HG03196 (cell line): ENCODE measurements at regions not wholly inside any gene's neighbourhood (a gene's known extent, or its start where the extent isn't known, plus 50 kb on each side); places are given as distances from the start of the nearest gene placed in this dataset.
"Not testable (repeated sequence)": the region's sequence is repeated elsewhere in the genome, so short reads cannot be mapped to it uniquely, and the experiment has no call there.

Experiments used
- ATAC-seq: cut with Tn5 transposase; IDR thresholded peaks from one replicate; pipeline ENCODE4 v1.9.1; 2021; ENCODE audit not compliant: unreplicated experiment

DNA sequence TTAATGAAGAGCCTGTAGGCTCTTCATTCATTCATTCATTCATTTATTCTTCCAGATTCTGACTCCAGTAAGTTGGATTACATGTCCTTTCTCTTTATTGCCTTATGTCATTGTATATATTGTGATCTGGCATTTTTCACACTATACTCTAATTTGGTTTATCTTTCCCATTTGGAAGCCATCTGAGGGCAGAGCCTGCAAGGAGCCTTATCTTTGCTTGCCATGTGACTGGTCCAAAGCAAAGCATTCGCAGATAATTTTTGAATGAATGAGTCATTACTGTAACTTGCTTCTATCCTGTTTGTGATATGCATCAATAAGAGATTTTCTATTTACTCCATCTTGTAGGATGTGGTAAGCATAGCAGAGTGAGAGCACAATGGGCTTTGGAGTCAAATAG, 108.4 kb upstream of the DAB1 start:
- no peak for ATAC-seq

DNA sequence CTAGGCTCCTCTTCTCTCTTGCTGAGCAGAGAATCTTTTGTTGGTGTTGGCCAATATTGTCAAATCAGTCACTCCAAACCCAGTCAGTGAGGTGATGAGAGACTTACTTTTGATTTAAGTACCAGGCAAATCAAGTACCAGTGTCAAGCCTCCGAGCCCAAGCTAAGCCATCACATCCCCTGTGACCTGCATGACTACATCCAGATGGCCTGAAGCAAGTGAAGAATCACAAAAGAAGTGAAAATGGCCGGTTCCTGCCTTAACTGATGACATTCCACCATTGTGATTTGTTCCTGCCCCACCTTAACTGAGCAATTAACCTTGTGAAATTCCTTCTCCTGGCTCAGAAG, 107.0 kb upstream of the DAB1 start:
- ATAC-seq = not testable (repeated sequence)

DNA sequence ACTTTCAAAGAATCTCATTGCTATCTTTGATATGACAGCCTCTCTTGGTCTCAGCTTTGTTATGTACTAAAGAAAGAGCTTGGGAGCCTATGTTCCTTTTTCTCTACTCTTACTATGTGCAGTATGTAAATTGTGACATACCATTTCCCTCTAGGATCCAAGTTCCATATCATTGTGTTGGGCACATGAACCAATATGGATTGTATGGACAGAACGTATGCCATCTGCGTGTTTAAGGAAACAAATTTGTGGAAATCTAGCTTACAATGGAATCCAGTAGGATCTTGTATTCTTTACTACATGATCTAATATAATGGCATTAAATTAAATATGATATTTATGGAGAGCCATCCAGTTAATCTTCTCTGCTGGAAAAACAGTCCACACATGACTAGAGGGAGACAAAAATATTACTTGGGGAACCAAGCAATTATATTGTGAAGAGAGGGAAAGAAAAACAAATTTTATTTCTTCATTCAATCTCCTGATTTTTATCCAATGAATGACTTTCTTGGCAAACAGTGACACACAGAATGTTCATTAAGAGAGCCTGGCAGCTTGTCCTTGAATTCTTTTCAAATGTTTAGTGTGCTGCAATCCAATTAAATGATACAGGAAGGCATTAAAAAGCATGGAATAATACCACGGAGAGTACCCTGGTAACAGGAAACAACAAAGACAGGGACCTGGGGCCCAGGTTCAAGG, 106.5 kb upstream of the DAB1 start:
- ATAC-seq = no peak

DNA sequence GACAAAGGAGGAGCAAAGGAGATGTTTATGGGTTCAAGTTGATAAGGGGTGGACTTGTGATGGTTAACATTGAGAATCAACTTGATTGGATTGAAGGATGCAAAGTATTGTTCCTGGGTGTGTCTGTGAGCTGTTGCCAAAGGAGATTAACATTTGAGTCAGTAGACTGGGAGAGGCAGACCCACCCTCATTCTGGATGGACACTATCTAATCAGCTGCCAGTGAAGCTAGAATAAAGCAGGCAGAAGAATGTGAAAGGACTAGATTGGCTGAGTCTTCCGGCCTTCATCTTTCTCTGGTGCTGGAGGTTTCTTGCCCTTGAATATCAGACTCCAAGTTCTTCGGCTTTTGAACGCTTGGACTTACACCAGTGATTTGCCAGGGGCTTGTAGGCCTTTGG, 98.7 kb upstream of the DAB1 start:
- no peak for ATAC-seq

DNA sequence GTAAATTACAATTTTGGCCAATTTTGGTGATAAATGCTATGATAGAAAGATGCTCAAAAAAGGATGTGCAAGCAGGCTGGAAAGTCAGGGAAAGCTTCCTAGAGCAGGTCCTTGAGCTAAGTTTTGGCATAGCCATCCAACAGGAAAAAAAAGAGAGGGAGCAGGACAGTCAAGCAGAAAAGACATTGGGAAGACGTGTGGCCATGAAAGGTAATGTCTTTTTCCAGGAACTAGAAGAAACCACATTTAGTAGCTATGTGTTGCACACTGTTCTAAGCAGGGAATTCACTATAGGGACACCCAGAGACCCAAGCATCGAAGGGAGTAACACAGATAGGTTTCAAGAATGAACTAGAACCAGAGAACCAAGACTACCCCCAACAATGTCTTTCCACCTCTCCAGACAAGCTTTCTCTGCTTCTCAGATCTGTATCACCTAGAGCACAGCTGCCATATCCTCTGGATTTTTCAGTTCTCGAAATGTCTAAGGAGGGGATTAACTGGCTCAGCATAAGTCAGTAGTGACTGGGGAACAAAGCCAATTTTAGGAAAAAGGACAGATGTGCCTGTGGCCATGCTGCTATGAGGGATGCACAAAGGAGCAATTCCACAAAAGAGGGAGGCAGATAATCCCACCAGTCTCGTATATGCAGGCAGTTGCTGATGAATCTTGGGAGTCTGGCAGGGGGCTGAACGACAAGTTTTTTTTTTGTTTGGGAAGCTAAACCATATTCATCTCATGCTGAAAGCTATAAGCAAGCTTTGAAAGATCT, 97.1 kb upstream of the DAB1 start:
- no peak for ATAC-seq

DNA sequence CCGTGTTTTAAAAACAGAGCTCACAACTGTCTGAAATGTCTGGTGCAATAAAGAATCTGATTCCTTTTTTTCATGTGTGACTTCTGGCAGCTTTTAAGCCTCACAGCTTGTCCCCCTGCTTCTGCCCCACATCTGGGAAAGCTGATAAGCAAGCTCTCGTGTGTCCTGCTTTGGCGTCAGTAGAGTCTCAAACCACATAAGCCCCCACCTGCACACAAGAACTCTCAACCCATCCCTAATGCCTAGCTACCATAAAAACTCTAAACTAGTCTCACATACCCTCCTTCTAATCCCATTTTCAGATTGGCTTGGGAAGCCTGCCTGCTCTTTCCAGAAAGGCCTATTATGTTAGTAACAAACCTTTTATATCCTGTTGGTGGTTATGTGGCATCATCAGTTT, 94.6 kb upstream of the DAB1 start:
- no peak for ATAC-seq

DNA sequence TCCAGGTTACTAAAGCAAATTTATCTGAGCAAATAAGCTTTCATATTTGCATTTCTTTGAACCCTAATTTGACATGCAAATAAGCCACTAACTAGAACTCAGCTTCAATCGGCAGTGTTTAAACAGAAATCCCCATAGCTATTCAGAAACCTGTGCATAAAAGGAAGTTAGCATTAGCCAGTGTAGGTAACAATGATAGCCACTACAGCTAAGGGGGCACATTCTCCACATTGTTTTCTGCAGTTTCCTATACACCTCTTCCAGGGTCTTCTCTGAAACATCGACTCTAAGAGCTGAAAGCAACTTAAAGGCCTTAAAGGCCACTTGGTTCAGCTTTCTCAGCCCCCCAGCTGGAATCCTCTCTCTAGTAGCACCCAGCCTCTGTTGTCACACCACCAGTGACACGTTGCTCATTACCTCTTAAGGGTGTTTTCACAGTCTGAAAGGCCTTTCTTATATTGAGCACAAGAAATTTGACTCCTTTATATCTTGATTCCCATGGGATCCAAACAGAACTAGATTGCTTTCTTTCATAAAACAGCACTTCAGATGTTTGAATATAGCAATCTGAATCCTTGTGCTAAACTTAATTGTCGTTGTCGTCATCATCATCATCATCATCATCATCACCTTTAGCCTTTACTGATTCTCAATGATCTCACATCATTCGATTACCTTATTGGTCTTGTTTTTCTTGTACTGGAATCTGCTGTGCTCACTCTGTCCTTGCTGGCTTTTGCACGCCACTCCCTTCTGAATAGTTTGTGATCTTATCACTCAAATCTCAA, 93.9 kb upstream of the DAB1 start:
- ATAC-seq = no peak

DNA sequence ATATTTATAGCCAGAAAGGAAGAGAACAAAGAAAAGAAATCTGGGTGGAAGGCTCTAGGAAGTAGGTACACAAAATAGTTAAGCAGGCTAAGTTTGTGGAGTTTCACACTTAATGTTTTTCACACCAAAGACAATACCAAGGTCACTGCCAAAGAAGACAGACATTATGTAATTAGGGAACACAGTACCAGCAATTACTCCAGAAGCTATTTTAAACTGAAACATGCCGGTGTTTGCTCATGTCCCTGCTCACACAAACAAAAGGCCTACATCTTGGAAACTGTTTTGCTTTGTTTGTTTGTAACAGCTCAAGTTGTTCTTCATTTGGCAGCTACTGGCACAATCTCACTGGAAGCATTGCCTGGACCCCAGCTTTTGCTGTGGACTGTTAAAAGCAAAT, 88.5 kb upstream of the DAB1 start:
- no peak for ATAC-seq

DNA sequence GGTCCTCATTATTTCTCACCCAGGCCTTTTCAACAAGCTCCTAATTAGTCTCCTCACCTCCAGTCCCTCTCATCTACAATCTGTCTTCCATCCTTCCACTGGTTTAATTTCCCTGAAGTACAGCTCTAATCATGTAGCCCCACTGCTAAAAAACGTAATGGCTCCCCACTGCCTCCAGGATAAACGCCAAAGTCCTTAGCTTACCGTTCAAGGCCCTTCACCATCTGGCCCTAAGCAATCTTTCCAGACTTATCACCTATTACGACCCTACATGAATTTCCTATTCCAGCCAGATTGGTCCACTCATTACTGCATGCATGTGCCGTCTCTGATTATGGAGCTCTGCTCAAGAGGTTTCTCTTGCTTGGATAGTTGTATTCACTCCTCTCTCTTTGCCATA, 83.1 kb upstream of the DAB1 start:
- no peak for ATAC-seq

DNA sequence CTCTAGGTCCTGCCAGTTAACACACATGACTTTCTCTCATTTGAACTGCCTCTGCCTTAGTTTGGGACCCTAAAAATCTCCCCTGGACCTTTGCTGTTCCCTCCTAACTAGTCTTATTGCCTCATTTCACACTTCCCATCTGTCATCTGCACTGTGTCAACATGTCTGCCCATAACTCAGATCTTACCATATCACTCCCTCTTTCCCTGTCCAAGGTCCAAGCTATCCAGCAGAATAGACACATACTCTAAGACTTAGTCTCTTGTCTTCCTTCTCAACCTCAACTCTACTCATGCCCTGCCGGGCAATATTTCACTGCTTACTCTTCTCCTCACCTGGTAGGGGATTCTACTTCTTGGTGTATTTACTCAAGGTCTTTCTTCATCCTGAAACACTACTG, 79.5 kb upstream of the DAB1 start:
- no peak for ATAC-seq

DNA sequence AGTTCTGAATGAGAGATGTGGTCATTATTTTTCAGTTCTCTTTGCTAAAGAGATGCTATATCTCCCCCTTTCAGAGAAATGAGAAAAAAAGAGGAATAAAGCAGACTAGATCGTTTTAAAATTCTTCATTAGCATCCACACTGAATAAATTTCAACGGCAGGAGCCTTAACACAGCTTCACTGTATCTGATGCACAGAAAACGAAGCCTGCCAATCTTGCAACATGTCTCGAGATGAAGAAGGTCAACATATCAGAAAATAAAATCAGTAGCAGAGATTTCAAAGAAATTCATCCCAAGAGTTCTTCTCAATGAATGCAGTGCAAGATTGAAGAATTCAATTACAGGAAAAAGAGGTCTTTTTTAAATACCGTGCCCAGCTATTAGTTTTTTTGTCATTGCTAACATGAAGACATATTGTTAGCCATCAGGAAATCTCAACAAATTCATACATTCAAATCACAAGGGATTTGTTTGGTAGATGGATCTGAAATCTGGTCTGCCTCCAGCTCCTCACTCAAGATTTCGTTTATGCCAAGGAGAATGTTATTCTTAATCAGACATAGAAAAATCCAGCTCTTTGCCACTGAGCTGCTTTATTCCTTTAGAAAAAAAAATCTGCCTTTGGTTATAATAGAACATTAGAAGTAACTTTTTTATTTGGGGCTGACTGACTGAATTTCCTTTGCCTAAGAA, 76.4 kb upstream of the DAB1 start:
- ATAC-seq = no peak

DNA sequence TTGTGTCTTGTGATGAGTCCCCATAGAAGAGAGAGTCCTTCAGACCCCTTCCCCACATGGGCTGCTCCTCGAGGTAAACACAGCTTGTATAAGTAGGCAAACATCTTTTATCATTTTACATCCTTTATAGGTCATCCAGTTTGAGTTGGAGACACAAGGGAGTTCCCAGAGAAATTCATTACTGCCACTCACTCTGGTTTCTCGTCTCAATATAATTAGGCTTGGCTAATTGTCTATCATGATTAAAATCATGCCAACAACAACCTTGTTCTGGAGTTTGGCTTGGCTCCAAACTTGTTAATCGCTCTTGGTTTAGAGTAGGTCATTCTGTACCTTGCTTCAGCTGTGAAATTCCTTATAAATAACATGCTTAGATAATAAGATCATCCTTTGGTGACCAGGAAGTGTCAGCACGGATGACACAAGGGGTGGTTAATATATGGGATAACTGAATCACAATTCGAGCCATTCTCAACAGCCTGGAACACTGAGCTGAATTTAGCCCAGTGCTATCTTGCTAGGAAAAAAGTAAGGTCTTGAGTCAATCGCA, 70.7 kb upstream of the DAB1 start:
- no peak for ATAC-seq

DNA sequence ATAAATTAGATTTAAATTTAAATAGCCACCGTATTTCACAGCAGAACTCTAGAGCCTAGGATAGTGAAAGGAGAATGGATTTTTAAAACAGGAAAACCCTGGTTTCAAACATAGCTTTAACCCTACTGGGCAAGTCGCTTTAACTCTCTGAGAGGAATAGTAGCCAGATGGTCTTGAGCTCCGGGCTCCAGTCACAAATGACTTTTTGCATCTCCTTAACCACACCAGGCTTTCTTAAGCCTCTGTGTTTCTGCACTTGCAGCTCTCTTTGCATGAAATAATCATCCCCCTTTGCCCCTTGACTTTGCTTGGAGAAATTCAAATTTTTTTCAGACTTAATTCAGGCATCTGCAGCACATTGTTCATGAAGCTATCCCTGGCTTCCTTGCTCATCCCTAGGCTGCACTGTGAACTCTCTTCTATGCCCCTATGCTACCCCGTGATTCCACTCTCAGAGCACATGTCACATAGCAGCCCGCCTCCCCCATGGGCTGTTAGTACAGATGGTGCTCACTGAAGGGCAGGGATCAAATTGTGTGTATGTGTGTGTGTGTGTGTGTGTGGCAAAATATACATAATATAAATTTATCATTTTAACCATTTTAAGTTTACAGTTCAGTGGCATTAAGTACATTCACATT, 68.8 kb upstream of the DAB1 start:
- no peak for ATAC-seq

DNA sequence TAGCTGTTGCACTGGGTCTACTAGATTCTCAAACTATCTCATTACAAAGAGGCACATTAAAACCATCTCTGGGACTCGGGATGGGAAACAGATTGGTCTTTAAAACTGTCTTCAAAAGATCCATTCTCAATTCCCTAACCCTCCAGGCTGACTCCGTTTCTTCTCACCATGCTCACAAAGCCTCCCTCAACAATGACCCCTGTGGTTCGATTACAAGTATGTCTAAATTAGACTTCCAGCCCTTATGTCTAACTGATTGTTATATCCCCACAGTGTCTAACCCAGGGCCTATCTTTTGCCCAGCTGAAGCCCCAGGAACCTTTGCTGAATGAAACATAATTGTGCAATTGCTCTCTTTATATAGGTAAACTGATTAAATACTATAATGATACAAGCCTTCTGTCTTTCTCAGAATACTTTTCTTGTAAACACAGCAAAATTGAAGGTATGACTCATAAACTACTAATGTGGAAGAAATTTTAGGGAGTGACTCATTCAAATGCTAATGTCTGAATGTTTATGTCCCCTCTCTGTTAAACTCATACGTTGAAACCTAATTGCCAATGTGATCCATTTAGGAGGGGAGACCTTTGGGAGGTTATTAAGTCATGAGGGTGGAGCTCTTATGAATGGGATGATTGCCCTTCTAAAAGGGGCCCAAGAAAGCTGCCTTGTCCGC, 65.6 kb upstream of the DAB1 start:
- ATAC-seq = no peak

DNA sequence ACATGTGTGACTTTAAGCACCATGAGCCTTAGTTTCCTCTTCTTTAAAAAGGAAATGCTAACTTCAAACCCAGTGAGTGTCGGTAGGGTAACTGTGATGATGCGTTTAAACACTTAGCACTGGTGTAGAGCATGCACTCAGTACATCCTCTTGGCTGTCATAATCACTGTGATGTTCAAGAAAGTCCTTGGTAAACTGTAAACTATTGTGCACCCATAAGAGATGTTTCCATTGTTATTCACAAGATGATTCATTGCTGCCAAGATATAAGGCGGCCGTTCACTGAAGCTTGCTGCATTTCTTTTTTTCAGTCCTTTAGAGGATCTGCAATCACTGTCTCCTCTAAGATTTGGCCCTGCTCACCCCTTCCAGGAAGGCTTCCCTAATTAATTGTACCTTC, 61.8 kb upstream of the DAB1 start:
- ATAC-seq = no peak

DNA sequence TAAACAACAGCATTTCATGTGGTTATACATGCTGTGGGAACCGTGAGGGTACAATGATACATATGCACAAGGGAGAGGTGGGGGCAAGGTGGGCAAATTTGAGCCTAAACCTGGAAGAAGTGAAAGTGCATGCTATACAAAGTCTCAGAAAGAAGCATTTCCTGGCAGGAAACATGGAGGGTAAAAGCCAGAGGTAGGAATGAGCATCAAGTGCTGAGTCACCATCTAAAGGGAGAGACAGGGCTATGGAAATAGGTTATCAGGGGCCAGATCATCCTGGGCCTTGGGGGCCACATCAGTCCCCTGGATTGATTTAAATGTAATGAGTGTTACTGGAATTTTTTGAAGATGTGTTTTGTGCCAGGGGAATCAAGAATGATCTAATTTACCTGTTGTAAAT, 60.1 kb upstream of the DAB1 start:
- ATAC-seq = no peak

DNA sequence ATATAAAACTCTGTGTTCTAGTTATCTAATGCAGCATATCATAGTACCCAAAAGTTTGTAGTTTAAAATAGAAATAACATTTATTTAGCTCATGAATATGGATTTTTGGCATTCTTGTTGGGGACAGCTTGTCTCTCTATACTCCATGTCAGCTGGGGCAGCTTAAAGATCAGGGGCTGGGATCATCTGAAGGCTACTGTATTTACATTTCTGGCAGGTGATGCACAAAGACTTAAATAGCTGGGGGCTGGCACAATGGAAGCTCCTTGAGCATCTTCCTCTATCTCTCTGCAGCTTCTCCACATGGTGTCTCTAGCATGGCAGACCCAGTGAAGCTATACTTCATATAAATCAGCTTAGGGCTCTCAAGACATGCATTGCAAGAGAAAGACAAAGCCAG, 55.6 kb upstream of the DAB1 start:
- ATAC-seq = no peak

DNA sequence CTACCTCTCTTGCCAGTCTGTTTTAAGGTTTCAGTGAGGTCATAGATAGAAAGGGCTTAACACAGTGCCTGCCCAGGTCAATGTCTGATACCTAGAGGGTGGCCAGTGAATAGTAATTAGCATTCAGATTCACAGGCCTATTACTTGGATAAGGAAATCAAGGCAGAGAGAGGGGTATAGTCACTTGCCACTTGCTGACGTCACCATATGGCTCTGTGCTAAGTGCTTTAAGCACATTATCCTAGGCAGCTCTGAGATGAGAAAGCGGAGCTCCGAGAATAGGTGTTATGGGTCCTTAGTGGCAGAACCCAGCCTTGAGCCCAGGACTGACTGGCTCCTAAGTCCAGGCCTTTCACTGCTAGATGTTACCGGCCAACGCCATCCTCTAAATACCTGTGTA, 51.5 kb upstream of the DAB1 start:
- ATAC-seq = no peak

DNA sequence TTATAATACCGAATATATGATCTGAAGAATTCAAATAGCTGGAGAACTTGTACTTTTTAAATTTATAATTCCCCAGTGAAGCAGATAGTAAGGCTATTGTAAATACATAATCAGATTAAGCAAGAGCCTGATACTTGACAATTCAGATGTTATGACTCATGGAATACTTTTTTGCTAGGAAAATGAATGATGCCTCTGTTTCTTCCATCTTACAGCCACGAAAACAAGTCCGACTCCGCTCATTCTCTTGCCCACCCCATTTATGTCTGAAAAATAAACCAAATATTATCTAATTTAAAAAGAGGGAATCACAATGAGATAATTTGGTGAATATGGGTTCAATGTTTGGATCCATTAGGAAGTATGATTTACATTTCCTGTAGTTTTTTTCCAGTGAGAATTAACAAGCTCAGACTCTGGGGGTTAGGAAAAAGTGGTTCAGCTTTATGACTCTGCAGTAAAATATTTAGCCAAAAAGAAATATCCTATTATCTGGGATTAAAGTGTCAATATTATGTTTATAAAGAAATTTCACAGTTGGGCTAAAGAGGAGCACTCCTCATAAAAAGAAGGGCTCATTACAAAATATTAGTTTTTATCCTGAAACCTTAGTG, 50.4 kb upstream of the DAB1 start:
- no peak for ATAC-seq
